ENCODE measurements at regions not wholly inside any gene's neighbourhood (a gene's known extent, or its start where the extent isn't known, plus 50 kb on each side); places are given as distances from the start of the nearest gene placed in this dataset.

- no peak for DNase-seq
Measured at GRCh38 chr13:76160961-76161925, 525.1 kb downstream of the LMO7 start.

DNA sequence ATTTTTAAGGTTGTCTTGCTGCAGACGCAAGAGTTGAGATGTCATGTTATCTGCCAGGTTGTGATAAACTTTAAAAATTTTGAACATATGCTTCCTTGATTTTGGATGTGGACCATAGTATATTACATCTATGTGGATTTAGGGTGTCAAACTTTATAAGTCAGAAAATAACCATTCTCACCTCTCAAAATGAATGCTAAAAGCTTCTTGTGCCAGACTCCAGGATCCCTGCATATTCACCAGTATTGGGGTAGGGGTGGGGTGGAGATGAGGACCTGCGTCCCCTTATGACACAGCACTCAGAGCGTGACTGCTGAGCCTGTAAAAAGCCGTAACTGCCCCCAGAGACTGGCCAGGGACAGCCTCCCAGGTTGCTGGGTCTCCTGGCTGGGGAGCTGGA is 524.4 kb downstream of the LMO7 start:
- DNase-seq: no peak

DNA sequence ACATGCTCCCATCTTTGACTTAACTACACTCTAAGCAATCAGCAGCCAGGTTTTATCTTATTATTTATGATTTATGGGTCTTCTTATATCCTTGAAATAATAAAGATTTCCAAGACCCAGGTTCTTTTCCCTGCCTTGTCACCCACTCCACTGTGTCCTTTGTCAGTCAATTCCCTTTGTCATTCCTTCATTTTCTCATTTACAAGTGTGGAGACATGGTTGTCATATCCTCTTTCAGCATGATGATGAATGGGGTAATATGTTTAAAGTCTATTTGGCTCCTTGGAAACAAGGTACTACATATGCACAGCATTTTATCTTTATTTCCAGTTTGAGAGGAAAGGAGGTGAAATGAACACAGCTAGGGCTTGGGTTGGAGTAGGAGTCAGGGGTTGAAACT is 521.8 kb downstream of the LMO7 start:
- no peak for DNase-seq

DNA sequence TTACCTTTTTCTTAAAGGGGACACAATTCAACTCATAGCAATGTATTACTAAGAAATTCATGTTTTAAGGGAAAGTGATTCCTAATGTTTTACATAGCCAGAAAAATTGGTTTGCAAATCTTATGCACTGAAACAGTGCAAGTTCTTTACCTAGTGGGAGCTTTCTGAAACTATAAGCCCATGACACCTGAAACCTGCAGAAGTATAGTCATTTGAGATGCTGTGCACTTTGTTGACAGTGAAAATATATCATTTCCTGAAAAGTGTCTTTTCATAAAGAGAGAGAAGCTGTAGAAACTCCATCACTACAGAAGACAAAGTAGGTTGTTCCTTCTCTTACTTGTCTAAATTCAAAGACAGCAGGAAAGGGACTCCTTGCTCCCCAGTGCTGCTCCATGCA is 517.1 kb downstream of the LMO7 start:
- no peak for DNase-seq

DNA sequence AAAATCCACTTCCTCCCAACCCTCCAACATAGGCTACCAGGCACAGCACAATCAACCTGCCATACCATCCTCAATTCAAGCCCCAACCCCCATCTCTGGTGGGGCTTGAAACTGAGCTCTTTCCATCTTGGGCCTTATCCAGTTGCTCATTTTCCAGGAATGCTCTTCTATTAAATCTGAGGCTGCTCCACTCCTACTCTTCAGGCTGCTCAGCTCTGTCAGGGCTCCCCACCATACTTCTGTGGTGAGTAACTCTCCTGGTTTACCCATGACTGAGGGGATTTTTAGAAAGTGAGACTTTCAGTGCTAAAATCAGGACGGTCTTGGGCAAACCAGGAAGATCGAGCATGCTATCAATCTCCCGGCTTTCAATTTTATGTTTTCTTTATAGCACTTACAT is 512.8 kb downstream of the LMO7 start:
- DNase-seq: no peak

DNA sequence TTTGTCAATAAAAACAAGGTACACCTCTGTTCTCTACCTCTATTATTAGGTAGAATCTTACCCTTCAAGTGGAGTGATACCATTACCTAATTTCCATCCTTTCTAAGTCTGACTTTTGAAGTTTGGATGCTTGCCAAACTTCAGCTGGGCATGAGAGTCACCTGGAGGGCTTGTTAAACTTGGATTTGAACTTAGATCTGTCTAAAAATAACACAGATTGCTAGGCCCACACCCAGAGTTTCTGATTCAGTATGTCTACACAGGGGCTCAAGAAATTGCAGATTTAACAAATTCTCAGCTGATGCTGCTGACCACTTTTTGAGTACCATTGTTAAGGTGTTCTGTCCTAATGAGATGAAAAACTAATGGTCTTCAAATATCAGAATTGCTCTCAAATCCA is 512.2 kb downstream of the LMO7 start:
- DNase-seq: no peak

DNA sequence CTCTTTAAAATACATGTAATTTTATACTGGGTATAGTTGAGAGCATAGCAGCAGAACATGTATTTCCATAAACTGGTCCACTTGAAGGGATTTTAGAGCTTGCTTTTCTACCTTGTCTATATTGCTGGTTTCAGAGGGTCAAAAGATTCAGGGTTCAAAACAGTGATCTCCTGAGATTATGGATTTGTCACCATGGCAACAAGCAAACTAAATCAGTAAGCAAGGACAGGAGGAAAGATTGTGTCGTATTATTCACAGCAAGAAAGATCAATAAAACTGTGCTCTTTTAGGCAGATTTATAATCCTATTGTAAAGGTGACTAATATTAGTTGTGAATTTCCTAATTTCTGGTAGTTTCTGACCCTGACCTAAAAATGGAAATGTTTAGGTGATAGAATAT is 496.4 kb downstream of the LMO7 start:
- no peak for DNase-seq

- no peak for DNase-seq
Measured at GRCh38 chr13:76131551-76131950, 495.4 kb downstream of the LMO7 start.

DNA sequence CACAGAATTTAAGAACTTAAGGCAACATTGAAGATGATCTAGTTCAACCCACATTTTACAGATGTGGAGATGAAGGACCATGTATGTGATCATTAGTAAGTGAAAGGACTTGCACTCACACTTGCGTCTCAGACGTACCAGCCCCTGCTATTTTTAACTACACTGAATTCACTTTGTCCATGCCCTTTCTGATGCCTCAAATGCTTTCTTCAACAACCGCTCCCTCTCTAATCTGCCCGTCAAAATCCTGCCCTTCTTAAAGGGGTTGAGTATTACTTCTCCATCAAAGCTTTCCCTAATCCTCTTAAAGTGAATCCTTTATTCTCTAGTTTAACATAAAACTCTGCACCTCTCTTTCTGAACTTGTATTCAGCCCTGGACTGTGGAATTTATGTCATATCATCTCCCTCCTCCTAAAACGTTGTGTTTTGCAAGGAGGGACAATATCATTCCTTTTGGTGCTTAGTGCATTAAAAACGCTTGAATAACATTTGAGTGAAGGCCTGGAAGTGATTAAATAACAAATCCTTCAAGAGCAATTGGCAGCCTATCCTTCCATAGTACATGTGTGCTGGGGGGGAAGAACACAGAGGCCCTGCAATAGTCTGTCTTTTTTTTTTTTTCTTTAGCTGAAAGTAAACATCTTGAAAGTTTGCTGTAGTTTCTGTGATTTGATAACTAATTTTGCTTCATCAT is 493.3 kb downstream of the LMO7 start:
- no peak for DNase-seq

DNA sequence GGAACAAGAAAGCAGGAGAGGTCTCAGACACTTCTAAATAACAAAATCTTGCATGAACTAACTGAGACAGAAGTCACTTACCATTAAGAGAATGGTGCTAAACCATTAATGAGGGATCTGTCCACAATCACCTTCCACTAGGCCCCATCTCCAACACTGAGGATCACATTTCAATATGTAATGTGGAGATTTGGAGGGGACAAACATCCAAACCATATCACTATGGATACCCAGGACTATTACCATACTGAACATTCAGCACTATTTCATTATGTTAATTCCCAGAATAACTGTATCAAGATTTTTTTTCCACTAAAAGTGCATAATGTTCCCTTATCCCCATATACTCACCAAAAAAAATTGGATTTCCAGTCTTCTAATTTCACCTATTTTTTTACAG is 491.8 kb downstream of the LMO7 start:
- no peak for DNase-seq

- no peak for DNase-seq
Measured at GRCh38 chr13:76123548-76123947, 487.4 kb downstream of the LMO7 start.

DNA sequence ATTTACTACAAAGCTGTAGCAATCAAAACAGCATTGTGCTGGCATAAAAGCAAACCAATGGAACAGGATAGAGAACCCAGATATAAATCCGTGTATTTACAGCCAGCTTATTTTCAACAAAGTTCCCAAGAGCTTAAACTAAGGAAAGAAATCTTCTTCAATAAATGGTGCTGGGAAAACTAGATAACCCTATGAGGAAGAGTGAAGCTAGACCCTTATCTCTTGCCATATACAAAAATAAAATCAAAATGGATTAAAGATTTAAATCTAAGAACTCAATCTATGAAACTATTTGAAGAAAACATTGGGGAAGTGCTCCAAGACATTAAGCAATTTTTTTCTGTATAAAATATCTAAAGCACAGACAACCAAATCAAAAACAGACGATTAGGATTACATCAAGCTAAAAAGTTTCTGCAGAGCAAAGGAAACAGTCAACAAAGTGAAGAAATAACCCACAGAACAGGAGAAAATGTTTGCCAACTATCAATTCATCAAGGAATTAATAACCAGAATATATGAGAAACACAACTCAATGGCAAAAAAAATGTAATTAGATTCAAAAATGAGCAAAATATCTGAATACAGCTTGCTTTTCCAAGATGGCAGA is 480.7 kb downstream of the LMO7 start:
- DNase-seq: no peak

GRCh38 chr13:76106763-76107162 is 470.6 kb downstream of the LMO7 start:
- DNase-seq: no peak

DNA sequence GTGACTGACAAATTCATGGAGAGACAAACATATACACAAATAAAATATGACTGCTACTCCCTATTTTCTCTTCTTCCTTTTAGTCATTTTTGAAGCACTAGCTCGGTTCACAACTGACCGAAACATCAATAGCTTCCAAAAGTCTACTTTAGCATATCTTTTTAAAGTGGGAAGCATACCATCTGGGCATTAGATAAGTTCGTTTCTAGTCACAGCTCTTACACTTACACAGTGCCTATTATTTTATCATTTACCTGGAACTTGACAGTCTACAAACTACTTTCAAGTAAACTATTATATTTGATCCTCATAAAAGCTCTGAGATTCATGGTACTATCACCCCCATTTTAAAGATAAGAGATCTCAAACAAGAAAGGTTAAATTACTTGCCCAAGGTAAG is 458.5 kb downstream of the LMO7 start:
- no peak for DNase-seq

- no peak for DNase-seq
Measured at GRCh38 chr13:76091076-76091475, 454.9 kb downstream of the LMO7 start.

DNA sequence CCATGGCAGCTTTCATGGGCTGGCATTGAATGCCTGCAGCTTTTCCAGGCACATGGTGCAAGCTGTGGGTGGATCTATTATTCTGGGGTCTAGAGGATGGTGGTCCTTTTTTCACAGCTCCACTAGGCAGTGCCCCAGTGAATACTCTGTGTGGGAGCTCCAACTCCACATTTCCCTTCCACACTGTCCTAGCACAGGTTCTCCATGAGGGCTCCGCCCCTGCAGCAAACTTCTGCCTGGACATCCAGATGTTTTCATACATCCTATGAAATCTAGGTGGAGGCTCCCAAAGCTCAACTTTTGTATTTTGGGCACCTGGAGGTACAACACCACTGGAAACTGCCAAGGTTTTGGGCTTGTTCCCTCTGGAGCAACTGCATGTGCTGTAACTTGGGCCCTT is 450.6 kb downstream of the LMO7 start:
- DNase-seq: no peak

DNA sequence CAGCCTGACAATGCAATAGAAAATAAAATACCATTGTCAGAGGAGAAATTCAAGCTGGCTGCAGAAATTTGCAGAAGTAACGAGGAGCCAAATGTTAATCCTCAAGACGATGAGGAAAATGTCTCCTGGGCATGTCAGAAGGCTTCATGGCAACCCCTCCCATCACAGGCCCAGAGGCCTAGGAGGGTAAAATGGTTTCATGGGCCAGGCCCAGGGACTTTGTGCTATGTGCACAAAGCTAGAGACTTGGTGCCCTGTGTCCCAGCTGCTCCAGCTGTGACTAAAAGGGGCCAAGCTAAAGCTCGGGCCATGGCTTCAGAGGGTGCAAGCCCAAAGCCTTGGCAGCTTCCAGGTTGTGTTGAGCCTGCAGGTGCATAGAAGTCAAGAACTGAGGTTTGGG is 431.7 kb downstream of the LMO7 start:
- no peak for DNase-seq

DNA sequence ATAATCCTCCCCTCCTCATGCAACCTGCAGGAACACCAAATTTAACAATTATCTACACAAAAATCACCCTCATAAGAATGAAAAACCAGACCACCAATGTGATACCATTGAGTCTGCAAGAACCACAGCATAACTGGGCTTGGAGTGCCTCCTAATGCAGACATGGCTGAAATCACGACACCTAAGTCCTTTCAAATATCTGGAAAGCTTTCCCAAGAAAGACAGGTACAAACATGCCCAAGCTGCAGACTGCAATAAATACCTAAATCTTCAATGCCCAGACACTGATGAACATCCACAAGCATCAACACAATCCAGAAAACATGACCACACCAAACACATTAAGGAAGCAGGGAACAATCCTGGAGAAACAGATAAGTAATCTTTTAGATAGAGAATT is 417.1 kb downstream of the LMO7 start:
- no peak for DNase-seq

- no peak for DNase-seq
Measured at GRCh38 chr13:76049376-76049746, 413.2 kb downstream of the LMO7 start.

DNA sequence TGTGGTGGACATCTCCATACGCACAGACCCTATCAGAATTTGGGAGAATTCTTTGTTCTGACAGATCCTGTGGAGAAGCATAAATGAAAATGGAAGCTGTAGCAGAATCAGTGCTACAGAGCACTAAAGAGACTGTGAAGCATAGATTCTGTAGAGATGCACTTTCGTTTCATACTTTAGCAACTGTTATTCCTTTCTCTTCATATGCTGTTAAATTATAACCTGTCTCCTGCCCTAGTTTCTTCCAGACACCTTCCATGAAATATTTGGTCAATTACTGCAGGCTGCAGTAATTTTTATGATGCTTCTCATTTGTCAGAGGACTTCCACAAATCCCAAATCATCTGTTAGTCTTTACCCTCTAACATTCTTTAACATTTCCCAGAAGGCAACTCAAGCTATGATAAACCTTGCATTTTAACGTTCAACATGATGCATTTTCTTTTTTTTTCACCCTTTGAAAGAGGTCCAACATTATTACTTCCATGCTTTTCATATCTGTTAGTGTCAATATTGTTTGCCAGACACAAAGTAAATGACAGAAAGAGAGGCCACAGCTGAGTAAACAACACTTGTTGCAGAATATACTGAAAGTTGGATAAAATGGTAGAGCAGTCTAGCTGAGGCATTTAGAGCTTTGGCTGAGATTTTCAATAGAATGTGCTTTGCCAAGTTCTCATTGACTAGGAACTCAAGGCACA is 412.7 kb downstream of the LMO7 start:
- peak; percentile 39 for DNase-seq

DNA sequence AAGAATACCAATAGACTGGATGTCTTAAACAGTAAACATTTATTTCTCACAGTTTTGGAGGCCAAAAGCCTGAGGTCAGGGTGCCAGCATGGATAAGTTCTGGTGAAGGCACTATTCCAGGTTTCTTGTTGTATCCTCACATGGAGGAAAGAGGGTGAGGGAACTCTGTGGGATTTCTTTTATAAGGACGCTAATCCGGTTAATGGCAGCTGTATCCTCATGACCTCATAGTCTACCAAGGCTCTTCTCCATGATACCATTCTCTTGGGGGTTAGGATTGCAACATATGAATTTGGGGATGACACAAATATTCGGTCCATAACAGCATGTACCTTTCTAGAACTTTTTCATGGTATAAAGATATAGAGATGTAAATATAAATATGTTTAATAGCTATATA is 412.0 kb downstream of the LMO7 start:
- no peak for DNase-seq

DNA sequence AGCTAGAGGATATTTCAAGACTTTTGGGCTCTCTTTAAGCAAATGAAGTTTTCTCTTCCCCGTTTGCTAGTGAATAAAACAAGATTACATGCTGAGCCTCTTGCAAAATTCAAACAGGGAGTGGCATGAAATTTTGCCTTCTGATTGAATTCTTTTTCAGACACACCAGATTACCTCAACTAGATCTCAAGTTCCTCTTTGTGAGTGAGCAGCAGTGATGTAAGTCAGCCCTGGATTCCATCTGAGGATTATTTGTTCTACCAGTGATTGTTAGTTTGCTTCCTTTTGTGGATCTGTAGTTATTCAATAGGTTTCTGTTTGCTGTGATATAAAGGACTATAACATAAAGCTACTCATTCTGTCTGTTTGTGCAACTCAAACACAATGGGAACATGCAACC is 407.7 kb downstream of the LMO7 start:
- no peak for DNase-seq

Measured in NCI-H146 (cell line).